ENCODE measurements at regions not wholly inside any gene's neighbourhood (a gene's known extent, or its start where the extent isn't known, plus 50 kb on each side); places are given as distances from the start of the nearest gene placed in this dataset.

GRCh38 chr10:131698232-131698631 is 202.6 kb upstream of the PPP2R2D start:
- H3K9me3 Mint-ChIP-seq, result no peaks in the 10 kb centered on the region; a peak in 2 of 5 replicates
- TF ChIP-seq CTCF (conservative IDR thresholded peaks at IDR 0.05), result no peak
- Histone ChIP-seq H3K23ac (ENCODE audit: insufficient read length, low read depth, low read length) (no peak overlapping the region), H2BK12ac (ENCODE audit: insufficient read length, low read depth, low read length) (no peak overlapping the region), H2BK20ac (ENCODE audit: low read depth, low read length, poor library complexity, severe bottlenecking) (no peak overlapping the region), H3K4ac (ENCODE audit: low read depth, low read length) (no peak overlapping the region), H3K9me3 (ENCODE audit: control insufficient read depth, low read depth, low read length) (no peaks in the 10 kb centered on the region), H2BK120ac (ENCODE audit: low read depth, low read length, poor library complexity, severe bottlenecking) (no peak overlapping the region), H3K4me1 (ENCODE audit: insufficient read depth, low read length) (no peaks in the 10 kb centered on the region), H3K4me2 (ENCODE audit: insufficient read depth, insufficient read length, low read length) (no peak overlapping the region), H4K20me1 (ENCODE audit: control insufficient read depth, insufficient read depth, insufficient read length) (no peaks in the 10 kb centered on the region), H4K8ac (replicated peaks; ENCODE audit: insufficient read length, low read depth, low read length) (no peak overlapping the region), H2BK5ac (ENCODE audit: insufficient read length, low read length) (no peak overlapping the region), H2AK5ac (ENCODE audit: insufficient read length, low read length) (no peak overlapping the region), H4K91ac (ENCODE audit: insufficient read length, low read depth, low read length) (no peak overlapping the region), H3K18ac (ENCODE audit: insufficient read length, low read depth, low read length) (no peak overlapping the region), H3K79me2 (ENCODE audit: insufficient read depth, low read length) (no peaks in the 10 kb centered on the region), H3K14ac (ENCODE audit: insufficient read depth, low read length) (no peak overlapping the region), H2BK15ac (ENCODE audit: low read depth, low read length) (no peak overlapping the region), H3K27me3 (ENCODE audit: insufficient read depth, low read length) (no peaks in the 10 kb centered on the region), H3K56ac (ENCODE audit: insufficient read length, low read depth, low read length) (no peak overlapping the region), H4K5ac (ENCODE audit: insufficient read length, low read depth, low read length) (no peak overlapping the region), H3T11ph (ENCODE audit: low read length) (no peak overlapping the region), H3K23me2 (ENCODE audit: insufficient read length, low read depth, low read length, poor library complexity, severe bottlenecking) (no peaks in the 10 kb centered on the region), H3K27ac (ENCODE audit: insufficient read length, low read depth, low read length) (no peak overlapping the region), H2AFZ (ENCODE audit: low read length) (no peak overlapping the region), H3K79me1 (ENCODE audit: insufficient read depth, low read depth, low read length, poor library complexity, severe bottlenecking) (no peaks in the 10 kb centered on the region), H3K9ac (ENCODE audit: extremely low read depth, insufficient read length, low read length) (no peak overlapping the region)
- H3K36me3 Mint-ChIP-seq (ENCODE audit: insufficient read depth in 1 of 3, low read depth in 3 of 3), result no peaks in the 10 kb centered on the region
- DNase-seq, result no peak
- no CpG with 5 or more reads among the region's 10 CpGs for WGBS (ENCODE audit: extremely low coverage, insufficient read length, low lambda C conversion rate)
- no peak overlapping the region for H3K4me3 Mint-ChIP-seq
- peaks cover 2% of the 10 kb centered on the region; the same call in 1 of the 2 replicates for H3K27me3 Mint-ChIP-seq (ENCODE audit: low read depth)
- H3K4me1 Mint-ChIP-seq, result peaks cover 0 to 2% of the 10 kb centered on the region in 2 experiments; a peak in 1 of 4 replicates
- H3K27ac Mint-ChIP-seq, result no peak overlapping the region
